ENCODE measurements at regions not wholly inside any gene's neighbourhood (a gene's known extent, or its start where the extent isn't known, plus 50 kb on each side); places are given as distances from the start of the nearest gene placed in this dataset.
"Not testable (repeated sequence)": the region's sequence is repeated elsewhere in the genome, so short reads cannot be mapped to it uniquely, and the experiment has no call there.

- DNase-seq (ENCODE audit: low spot score) = no peak
Measured at GRCh38 chr11:29623144-29623722, 393.6 kb downstream of the KCNA4 start.

GRCh38 chr11:29616611-29617010 lies 400.2 kb downstream of the KCNA4 start:
- DNase-seq (ENCODE audit: low spot score) = no peak

- DNase-seq (ENCODE audit: low spot score) = no peak
Measured at GRCh38 chr11:29612423-29612822, 404.4 kb downstream of the KCNA4 start.

- no peak for DNase-seq (ENCODE audit: low spot score)
Measured at GRCh38 chr11:29606330-29607031, 410.3 kb downstream of the KCNA4 start.

- DNase-seq (ENCODE audit: low spot score) = not testable (repeated sequence)
Measured at GRCh38 chr11:29600151-29600575, 416.7 kb downstream of the KCNA4 start.

- DNase-seq (ENCODE audit: low spot score) = no peak
Measured at GRCh38 chr11:29584342-29584741, 432.5 kb downstream of the KCNA4 start.

- DNase-seq (ENCODE audit: low spot score) = no peak
Measured at GRCh38 chr11:29578806-29579205, 438.0 kb downstream of the KCNA4 start.

- DNase-seq (ENCODE audit: low spot score) = no peak
Measured at GRCh38 chr11:29564486-29564885, 452.3 kb downstream of the KCNA4 start.

- no peak for DNase-seq (ENCODE audit: low spot score)
Measured at GRCh38 chr11:29562183-29562582, 454.6 kb downstream of the KCNA4 start.

- DNase-seq (ENCODE audit: low spot score) = no peak
Measured at GRCh38 chr11:29553990-29554389, 462.8 kb downstream of the KCNA4 start.

GRCh38 chr11:29538339-29539036 lies 478.3 kb downstream of the KCNA4 start:
- no peak for DNase-seq (ENCODE audit: low spot score)

GRCh38 chr11:29534836-29535235 lies 482.0 kb downstream of the KCNA4 start:
- no peak for DNase-seq (ENCODE audit: low spot score)

GRCh38 chr11:29530961-29531360 lies 485.9 kb downstream of the KCNA4 start:
- no peak for DNase-seq (ENCODE audit: low spot score)

- no peak for DNase-seq (ENCODE audit: low spot score)
Measured at GRCh38 chr11:29527391-29527936, 489.4 kb downstream of the KCNA4 start.

- DNase-seq (ENCODE audit: low spot score) = no peak
Measured at GRCh38 chr11:29518389-29519174, 498.2 kb downstream of the KCNA4 start.

GRCh38 chr11:29511394-29511793 lies 505.4 kb downstream of the KCNA4 start:
- DNase-seq (ENCODE audit: low spot score) = no peak

GRCh38 chr11:29507376-29507775 lies 509.5 kb downstream of the KCNA4 start:
- DNase-seq (ENCODE audit: low spot score) = peak; percentile 78

- no peak for DNase-seq (ENCODE audit: low spot score)
Measured at GRCh38 chr11:29495676-29496075, 521.2 kb downstream of the KCNA4 start.

- DNase-seq (ENCODE audit: low spot score) = no peak
Measured at GRCh38 chr11:29490938-29491337, 525.9 kb downstream of the KCNA4 start.

GRCh38 chr11:29486301-29486700 lies 530.5 kb downstream of the KCNA4 start:
- no peak for DNase-seq (ENCODE audit: low spot score)

- no peak for DNase-seq (ENCODE audit: low spot score)
Measured at GRCh38 chr11:29485641-29486040, 531.2 kb downstream of the KCNA4 start.

GRCh38 chr11:29484548-29484947 lies 532.3 kb downstream of the KCNA4 start:
- DNase-seq (ENCODE audit: low spot score) = no peak
